ENCODE measurements at regions not wholly inside any gene's neighbourhood (a gene's known extent, or its start where the extent isn't known, plus 50 kb on each side); places are given as distances from the start of the nearest gene placed in this dataset.

DNA sequence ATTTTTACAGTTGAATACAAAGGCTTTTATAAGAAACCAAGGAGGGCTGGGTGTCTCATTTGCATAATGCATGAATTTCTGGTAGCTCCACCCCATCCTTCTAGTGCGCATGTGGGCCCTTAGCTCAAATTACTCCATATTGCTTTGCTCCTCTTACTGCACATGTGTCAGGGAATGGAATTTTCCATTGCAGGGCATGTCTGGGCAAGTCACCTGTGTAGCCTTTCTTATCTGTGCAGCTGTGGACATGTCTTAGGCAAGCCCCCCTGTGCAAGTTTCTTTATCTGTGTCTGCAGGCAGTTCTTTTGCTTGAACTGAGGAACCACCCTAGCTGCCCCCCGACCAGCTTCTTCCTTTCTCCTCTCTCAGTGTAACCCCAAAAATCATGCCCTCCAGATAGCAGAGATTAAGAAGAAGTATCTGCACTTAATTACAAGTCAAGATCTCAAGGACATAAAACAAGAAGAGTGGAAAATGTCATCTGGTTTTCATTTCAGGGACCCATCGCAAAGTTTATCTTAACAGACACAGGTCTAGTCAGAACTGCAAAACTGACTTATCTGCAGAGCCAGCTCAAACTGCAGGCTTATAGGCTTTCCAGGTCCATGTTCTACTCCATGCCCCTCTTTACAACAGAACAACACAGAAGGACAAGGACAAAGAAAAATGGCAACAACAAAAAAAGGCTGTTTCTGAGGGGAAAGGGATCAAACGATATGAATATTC lies 137.9 kb upstream of the HS3ST4 start:
- TF ChIP-seq, protein P1, sequence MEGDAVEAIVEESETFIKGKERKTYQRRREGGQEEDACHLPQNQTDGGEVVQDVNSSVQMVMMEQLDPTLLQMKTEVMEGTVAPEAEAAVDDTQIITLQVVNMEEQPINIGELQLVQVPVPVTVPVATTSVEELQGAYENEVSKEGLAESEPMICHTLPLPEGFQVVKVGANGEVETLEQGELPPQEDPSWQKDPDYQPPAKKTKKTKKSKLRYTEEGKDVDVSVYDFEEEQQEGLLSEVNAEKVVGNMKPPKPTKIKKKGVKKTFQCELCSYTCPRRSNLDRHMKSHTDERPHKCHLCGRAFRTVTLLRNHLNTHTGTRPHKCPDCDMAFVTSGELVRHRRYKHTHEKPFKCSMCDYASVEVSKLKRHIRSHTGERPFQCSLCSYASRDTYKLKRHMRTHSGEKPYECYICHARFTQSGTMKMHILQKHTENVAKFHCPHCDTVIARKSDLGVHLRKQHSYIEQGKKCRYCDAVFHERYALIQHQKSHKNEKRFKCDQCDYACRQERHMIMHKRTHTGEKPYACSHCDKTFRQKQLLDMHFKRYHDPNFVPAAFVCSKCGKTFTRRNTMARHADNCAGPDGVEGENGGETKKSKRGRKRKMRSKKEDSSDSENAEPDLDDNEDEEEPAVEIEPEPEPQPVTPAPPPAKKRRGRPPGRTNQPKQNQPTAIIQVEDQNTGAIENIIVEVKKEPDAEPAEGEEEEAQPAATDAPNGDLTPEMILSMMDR (conservative IDR thresholded peaks at IDR 0.05 in 1 of 2, IDR thresholded peaks at IDR 0.05 in 1 of 2; ENCODE audit: low read depth in 1 of 2, low read length in 2 of 2), result no peak
- no peak for TF ChIP-seq EZH2 (IDR thresholded peaks at IDR 0.05; ENCODE audit: low read length, missing control alignments)

Data from fibroblast of lung (primary cell).